ENCODE measurements at regions not wholly inside any gene's neighbourhood (a gene's known extent, or its start where the extent isn't known, plus 50 kb on each side); places are given as distances from the start of the nearest gene placed in this dataset.

DNA sequence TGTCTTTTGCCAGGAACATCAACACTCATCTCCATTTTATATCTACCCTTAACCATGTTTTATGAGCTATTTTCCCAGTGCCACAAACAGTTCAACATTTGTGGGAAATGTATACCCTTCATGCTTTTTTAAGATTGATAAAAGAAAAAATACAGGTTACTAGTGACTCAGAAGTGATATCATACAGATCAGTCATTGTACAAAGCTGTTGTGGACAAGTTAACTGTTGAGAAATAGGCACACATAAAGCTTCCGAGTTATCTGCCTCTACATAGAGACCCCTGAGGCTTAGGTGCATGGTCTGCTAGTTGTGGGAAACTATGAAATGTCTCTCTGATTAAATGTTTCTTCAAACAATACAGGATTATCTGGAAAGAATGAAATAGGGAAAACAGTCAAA, 96.3 kb downstream of the LSM5 start:
- no peak overlapping the region for H3K9ac ChIP-seq (ENCODE audit: low read length)
- H3K9me3 ChIP-seq (ENCODE audit: control insufficient read depth, low read depth, low read length) = no peaks in the 10 kb centered on the region
- H3K36me3 ChIP-seq (ENCODE audit: control insufficient read depth, low read depth, low read length) = no peaks in the 10 kb centered on the region
- H3K27ac ChIP-seq (ENCODE audit: low read length) = no peak overlapping the region
- H3K27me3 ChIP-seq (ENCODE audit: control insufficient read depth, insufficient read depth, low read length) = no peaks in the 10 kb centered on the region
- H3K4me3 ChIP-seq (ENCODE audit: low read length) = no peak overlapping the region
- H3K4me1 ChIP-seq (ENCODE audit: control insufficient read depth, low read depth, low read length) = no peaks in the 10 kb centered on the region

DNA sequence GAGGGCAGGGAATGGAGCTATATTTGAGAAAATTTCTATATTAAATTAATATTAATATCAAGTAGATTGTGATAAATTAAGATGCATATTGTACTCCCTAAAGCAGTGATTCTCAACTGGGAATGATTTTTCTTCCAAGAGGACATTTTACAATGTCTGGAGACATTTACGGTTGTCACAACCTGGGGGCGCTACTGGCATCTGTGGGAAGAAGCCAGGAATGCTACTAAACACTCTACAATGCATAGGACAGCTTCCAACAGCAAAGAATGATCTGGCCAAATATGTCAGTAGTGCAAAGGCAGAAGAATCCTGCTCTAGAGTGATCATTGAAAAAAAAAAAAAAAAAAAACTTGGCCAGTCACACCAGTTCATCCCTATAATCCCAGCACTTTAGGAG, 100.0 kb downstream of the LSM5 start:
- Histone ChIP-seq H3K9me3 (ENCODE audit: control insufficient read depth, low read depth, low read length) (peaks cover 3% of the 10 kb centered on the region), H3K27ac (ENCODE audit: low read length) (no peak overlapping the region), H3K9ac (ENCODE audit: low read length) (no peak overlapping the region), H3K4me3 (ENCODE audit: low read length) (no peak overlapping the region), H3K4me1 (ENCODE audit: control insufficient read depth, low read depth, low read length) (no peaks in the 10 kb centered on the region), H3K27me3 (ENCODE audit: control insufficient read depth, insufficient read depth, low read length) (no peaks in the 10 kb centered on the region), H3K36me3 (ENCODE audit: control insufficient read depth, low read depth, low read length) (no peaks in the 10 kb centered on the region)

DNA sequence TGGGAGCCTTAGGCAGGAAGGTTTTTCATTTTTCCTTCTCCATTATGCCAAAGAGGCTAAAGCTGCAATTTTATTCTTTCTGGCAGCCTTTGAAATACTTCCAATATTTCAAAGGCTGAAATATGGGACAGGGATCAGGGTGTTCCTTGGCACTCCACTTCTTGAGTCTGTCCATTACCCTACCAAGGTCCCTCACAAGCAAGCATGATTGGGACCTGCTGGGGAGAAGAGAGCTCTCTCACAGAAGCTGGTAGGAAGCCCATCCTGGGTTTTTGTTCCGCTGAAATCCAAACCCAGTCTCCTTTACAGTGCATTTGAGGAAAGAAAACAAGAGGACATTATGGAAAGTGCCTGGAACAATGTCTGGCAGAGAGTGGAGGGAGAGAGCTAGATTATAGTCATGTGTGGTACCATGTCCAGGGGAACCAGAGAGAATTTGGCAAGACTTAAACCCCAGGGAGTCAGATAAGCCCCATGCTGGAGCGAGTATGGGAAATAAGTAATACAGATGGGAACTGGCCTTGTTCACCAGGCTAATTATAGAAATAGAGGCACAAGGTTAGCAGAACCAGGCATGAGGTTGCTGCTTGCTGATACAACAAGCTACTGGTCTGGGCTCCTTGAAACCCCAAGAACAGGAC, 104.7 kb downstream of the LSM5 start:
- H3K9me3 ChIP-seq (ENCODE audit: control insufficient read depth, low read depth, low read length) = peaks cover 3% of the 10 kb centered on the region
- H3K9ac ChIP-seq (ENCODE audit: low read length) = no peak overlapping the region
- H3K27me3 ChIP-seq (ENCODE audit: control insufficient read depth, insufficient read depth, low read length) = no peaks in the 10 kb centered on the region
- H3K36me3 ChIP-seq (ENCODE audit: control insufficient read depth, low read depth, low read length) = no peaks in the 10 kb centered on the region
- no peaks in the 10 kb centered on the region for H3K4me1 ChIP-seq (ENCODE audit: control insufficient read depth, low read depth, low read length)
- H3K4me3 ChIP-seq (ENCODE audit: low read length) = no peak overlapping the region
- H3K27ac ChIP-seq (ENCODE audit: low read length) = no peak overlapping the region

DNA sequence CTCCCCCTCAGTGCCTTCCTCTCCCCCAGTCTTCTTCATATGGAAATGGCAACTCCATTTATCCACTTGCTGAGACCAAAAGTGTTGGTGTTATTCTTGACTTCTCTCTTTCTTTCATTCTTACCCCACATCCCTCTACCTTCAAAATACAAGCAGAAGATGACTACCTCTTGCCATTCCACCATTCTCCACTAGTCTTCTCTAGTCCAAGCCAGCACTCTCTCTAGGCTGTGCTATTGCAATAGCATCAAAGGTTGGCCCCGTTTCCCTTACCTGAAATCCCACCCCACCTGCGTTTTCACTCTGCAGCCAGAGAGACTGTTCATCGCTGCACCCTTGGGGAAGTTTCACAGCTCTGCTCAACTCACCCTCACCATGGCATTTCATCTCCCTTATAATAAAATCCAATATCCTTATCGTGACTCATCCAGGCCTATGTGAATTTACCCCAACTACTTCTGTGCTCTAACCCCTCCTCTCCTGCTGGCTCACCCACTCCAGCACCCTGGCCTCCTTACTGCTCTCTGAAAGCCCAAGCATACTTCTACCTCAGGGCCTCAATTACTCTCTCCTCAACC, 109.1 kb downstream of the LSM5 start:
- no peak overlapping the region for H3K27ac ChIP-seq (ENCODE audit: low read length)
- H3K27me3 ChIP-seq (ENCODE audit: control insufficient read depth, insufficient read depth, low read length) = no peaks in the 10 kb centered on the region
- H3K9me3 ChIP-seq (ENCODE audit: control insufficient read depth, low read depth, low read length) = no peaks in the 10 kb centered on the region
- no peaks in the 10 kb centered on the region for H3K36me3 ChIP-seq (ENCODE audit: control insufficient read depth, low read depth, low read length)
- no peak overlapping the region for H3K4me3 ChIP-seq (ENCODE audit: low read length)
- peaks cover 4% of the 10 kb centered on the region for H3K4me1 ChIP-seq (ENCODE audit: control insufficient read depth, low read depth, low read length)
- H3K9ac ChIP-seq (ENCODE audit: low read length) = no peak overlapping the region

GRCh38 chr7:32379510-32380112, 110.6 kb downstream of the LSM5 start:
- Histone ChIP-seq H3K27ac (ENCODE audit: low read length) (no peak overlapping the region), H3K4me1 (ENCODE audit: control insufficient read depth, low read depth, low read length) (peaks cover 4% of the 10 kb centered on the region), H3K36me3 (ENCODE audit: control insufficient read depth, low read depth, low read length) (no peaks in the 10 kb centered on the region), H3K27me3 (ENCODE audit: control insufficient read depth, insufficient read depth, low read length) (no peaks in the 10 kb centered on the region), H3K9ac (ENCODE audit: low read length) (no peak overlapping the region), H3K4me3 (ENCODE audit: low read length) (no peak overlapping the region), H3K9me3 (ENCODE audit: control insufficient read depth, low read depth, low read length) (no peaks in the 10 kb centered on the region)

DNA sequence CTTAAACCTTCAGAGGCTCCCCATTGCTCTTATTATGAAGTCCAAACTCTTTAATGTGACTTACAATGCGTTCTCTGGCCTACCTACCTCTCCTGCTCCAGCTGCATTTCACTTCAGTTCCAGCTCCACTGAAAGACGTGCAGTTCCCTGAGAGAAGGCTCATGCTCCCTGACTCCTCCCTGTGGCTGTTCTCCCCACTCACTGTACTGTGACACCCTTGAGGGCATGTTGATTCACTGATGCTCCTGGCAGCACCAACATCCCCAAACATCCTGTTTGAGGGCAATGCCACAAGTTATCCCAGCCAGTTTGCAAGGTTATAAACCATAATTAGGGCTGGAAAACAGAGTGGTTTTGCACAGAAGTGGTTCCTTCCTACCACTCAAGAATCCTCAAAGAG, 111.2 kb downstream of the LSM5 start:
- Histone ChIP-seq H3K27ac (ENCODE audit: low read length) (no peak overlapping the region), H3K4me3 (ENCODE audit: low read length) (no peak overlapping the region), H3K9ac (ENCODE audit: low read length) (no peak overlapping the region), H3K9me3 (ENCODE audit: control insufficient read depth, low read depth, low read length) (no peaks in the 10 kb centered on the region), H3K4me1 (ENCODE audit: control insufficient read depth, low read depth, low read length) (peaks cover 4% of the 10 kb centered on the region), H3K36me3 (ENCODE audit: control insufficient read depth, low read depth, low read length) (no peaks in the 10 kb centered on the region), H3K27me3 (ENCODE audit: control insufficient read depth, insufficient read depth, low read length) (no peaks in the 10 kb centered on the region)

DNA sequence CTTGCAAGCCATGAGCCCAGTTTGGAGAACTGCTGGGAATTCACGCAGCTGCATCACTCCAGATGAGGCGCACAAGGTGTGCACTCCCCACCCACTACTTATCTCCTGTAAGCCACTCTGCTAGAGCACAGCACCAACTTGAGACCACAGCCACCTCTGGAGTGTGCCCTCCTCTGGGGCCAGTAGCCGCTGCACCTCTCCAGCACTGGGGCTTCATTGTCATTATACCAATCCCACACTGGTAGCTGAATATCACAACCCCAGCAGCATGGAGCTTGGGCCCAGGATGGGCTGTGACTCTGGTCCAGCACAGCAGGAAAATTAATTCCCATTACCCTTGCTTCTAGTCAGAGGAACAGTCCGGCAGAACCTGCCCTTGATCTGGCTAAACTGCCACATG, 125.6 kb downstream of the LSM5 start:
- no peak overlapping the region for H3K27ac ChIP-seq (ENCODE audit: low read length)
- no peaks in the 10 kb centered on the region for H3K4me1 ChIP-seq (ENCODE audit: control insufficient read depth, low read depth, low read length)
- H3K36me3 ChIP-seq (ENCODE audit: control insufficient read depth, low read depth, low read length) = no peaks in the 10 kb centered on the region
- no peak overlapping the region for H3K9ac ChIP-seq (ENCODE audit: low read length)
- H3K9me3 ChIP-seq (ENCODE audit: control insufficient read depth, low read depth, low read length) = no peaks in the 10 kb centered on the region
- H3K27me3 ChIP-seq (ENCODE audit: control insufficient read depth, insufficient read depth, low read length) = no peaks in the 10 kb centered on the region
- H3K4me3 ChIP-seq (ENCODE audit: low read length) = no peak overlapping the region

GRCh38 chr7:32360127-32360526, 130.1 kb downstream of the LSM5 start:
- Histone ChIP-seq H3K4me3 (ENCODE audit: low read length) (no peak overlapping the region), H3K4me1 (ENCODE audit: control insufficient read depth, low read depth, low read length) (no peaks in the 10 kb centered on the region), H3K27me3 (ENCODE audit: control insufficient read depth, insufficient read depth, low read length) (no peaks in the 10 kb centered on the region)

GRCh38 chr7:32357535-32358277, 132.5 kb downstream of the LSM5 start:
- no peaks in the 10 kb centered on the region for H3K36me3 ChIP-seq (ENCODE audit: control insufficient read depth, low read depth, low read length)
- no peak overlapping the region for H3K9ac ChIP-seq (ENCODE audit: low read length)
- no peaks in the 10 kb centered on the region for H3K9me3 ChIP-seq (ENCODE audit: control insufficient read depth, low read depth, low read length)

More at GRCh38 chr7:32360127-32360526, 130.1 kb downstream of the LSM5 start:
- Histone ChIP-seq H3K9me3 (ENCODE audit: control insufficient read depth, low read depth, low read length) (no peaks in the 10 kb centered on the region), H3K27ac (ENCODE audit: low read length) (no peak overlapping the region), H3K36me3 (ENCODE audit: control insufficient read depth, low read depth, low read length) (no peaks in the 10 kb centered on the region), H3K9ac (ENCODE audit: low read length) (no peak overlapping the region)

DNA sequence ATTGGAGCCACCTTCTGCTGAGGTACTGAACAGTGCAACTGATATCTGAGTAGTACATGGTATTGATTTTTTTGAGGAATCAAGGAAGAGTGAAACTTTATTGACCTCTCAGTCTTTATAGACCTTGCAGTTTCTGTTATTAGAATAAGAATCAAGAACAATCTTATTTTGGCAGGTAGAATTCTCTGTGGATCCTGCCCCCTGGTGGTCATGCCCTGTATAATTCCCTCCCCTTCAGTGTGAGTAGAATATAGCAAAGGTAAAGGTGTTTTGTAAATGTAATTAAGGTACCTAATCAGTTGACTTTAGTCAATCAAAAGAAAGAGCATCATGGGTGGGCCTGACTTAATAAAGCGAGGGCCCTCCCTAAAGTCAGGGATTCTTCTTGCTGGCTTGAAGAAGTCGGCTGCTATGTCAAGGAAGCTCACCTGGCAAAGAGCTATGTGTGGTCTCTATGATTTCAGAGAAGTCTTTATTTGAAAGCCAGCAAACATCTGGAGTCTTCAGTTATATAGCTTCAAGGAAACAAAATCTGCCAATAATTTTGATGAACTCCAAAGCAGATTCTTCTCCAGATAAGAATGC, 142.8 kb downstream of the LSM5 start:
- H3K36me3 ChIP-seq (ENCODE audit: control insufficient read depth, low read depth, low read length) = no peaks in the 10 kb centered on the region
- H3K27ac ChIP-seq (ENCODE audit: low read length) = no peak overlapping the region
- no peaks in the 10 kb centered on the region for H3K4me1 ChIP-seq (ENCODE audit: control insufficient read depth, low read depth, low read length)
- no peaks in the 10 kb centered on the region for H3K27me3 ChIP-seq (ENCODE audit: control insufficient read depth, insufficient read depth, low read length)
- no peak overlapping the region for H3K4me3 ChIP-seq (ENCODE audit: low read length)
- H3K9ac ChIP-seq (ENCODE audit: low read length) = no peak overlapping the region
- no peaks in the 10 kb centered on the region for H3K9me3 ChIP-seq (ENCODE audit: control insufficient read depth, low read depth, low read length)

More at GRCh38 chr7:32357535-32358277, 132.5 kb downstream of the LSM5 start:
- Histone ChIP-seq H3K4me1 (ENCODE audit: control insufficient read depth, low read depth, low read length) (no peaks in the 10 kb centered on the region), H3K27me3 (ENCODE audit: control insufficient read depth, insufficient read depth, low read length) (no peaks in the 10 kb centered on the region), H3K27ac (ENCODE audit: low read length) (no peak overlapping the region), H3K4me3 (ENCODE audit: low read length) (no peak overlapping the region)

GRCh38 chr7:32346253-32346652, 143.9 kb downstream of the LSM5 start:
- H3K9me3 ChIP-seq (ENCODE audit: control insufficient read depth, low read depth, low read length) = no peaks in the 10 kb centered on the region
- H3K4me3 ChIP-seq (ENCODE audit: low read length) = no peak overlapping the region
- no peak overlapping the region for H3K9ac ChIP-seq (ENCODE audit: low read length)
- H3K27ac ChIP-seq (ENCODE audit: low read length) = no peak overlapping the region
- H3K27me3 ChIP-seq (ENCODE audit: control insufficient read depth, insufficient read depth, low read length) = no peaks in the 10 kb centered on the region
- H3K36me3 ChIP-seq (ENCODE audit: control insufficient read depth, low read depth, low read length) = no peaks in the 10 kb centered on the region
- H3K4me1 ChIP-seq (ENCODE audit: control insufficient read depth, low read depth, low read length) = no peaks in the 10 kb centered on the region
